Calu3 (cell line): ENCODE measurements at regions not wholly inside any gene's neighbourhood (a gene's known extent, or its start where the extent isn't known, plus 50 kb on each side); places are given as distances from the start of the nearest gene placed in this dataset.

Experiments used
- BruUV-seq: library from RNA; stranded (reverse); fragments of 400-500 nt; replicated peaks from 2 replicates; lab custom pipeline; 2021; lab: Mats Ljungman, UMichigan
- CTCF ChIA-PET: fragments of 300-600 bp; sonication (Branson Sonifier 250); formaldehyde crosslinking; loops from one replicate; lab custom pipeline; 2022; ENCODE audit warnings: antibody characterized with exemption; lab: Charles Lee
- DNase-seq: peaks from one replicate; pipeline ENCODE4 v3.0.0; 2022
- H3K27ac Mint-ChIP-seq: one replicate; pipeline ENCODE4 v1.8.0; 2022; ENCODE audit warnings: mixed read lengths; ENCODE audit not compliant: unreplicated experiment
- H3K27me3 Mint-ChIP-seq: one replicate; pipeline ENCODE4 v1.8.0; 2022; ENCODE audit warnings: mixed read lengths; ENCODE audit not compliant: unreplicated experiment
- H3K36me3 Mint-ChIP-seq: one replicate; pipeline ENCODE4 v1.8.0; 2022; ENCODE audit warnings: mild to moderate bottlenecking, moderate library complexity, mixed read lengths; ENCODE audit not compliant: insufficient read depth, unreplicated experiment
- H3K4me1 Mint-ChIP-seq: one replicate; pipeline ENCODE4 v1.8.0; 2022; ENCODE audit warnings: mild to moderate bottlenecking, low read depth, mixed read lengths; ENCODE audit not compliant: unreplicated experiment
- H3K4me3 Mint-ChIP-seq: one replicate; pipeline ENCODE4 v1.8.0; 2022; ENCODE audit warnings: mild to moderate bottlenecking, low read depth, moderate library complexity, mixed read lengths; ENCODE audit not compliant: unreplicated experiment
- H3K9me3 Mint-ChIP-seq: one replicate; pipeline ENCODE4 v1.8.0; 2022; ENCODE audit warnings: low read depth, mixed read lengths; ENCODE audit not compliant: unreplicated experiment
- intact Hi-C: fragments of 100-400 bp; cut with micrococcal nuclease; formaldehyde crosslinking; loops from one replicate; pipeline ENCODE4 v1.10.0; 2022; ENCODE audit not compliant: unreplicated experiment
- TF ChIP-seq, protein P1 (sequence below): fragments of 200-600 bp; IDR thresholded peaks from one replicate; pipeline ENCODE4 v1.8.0; 2022; ENCODE audit warnings: antibody characterized with exemption; ENCODE audit not compliant: unreplicated experiment

- Mint-ChIP-seq H3K27ac (no peak overlapping the region), H3K9me3 (no peaks in the 10 kb centered on the region), H3K36me3 (no peaks in the 10 kb centered on the region), H3K4me3 (no peak overlapping the region), H3K27me3 (peaks cover 98% of the 10 kb centered on the region), H3K4me1 (no peaks in the 10 kb centered on the region)
- no TSS peak for BruUV-seq
- TF ChIP-seq, protein P1, sequence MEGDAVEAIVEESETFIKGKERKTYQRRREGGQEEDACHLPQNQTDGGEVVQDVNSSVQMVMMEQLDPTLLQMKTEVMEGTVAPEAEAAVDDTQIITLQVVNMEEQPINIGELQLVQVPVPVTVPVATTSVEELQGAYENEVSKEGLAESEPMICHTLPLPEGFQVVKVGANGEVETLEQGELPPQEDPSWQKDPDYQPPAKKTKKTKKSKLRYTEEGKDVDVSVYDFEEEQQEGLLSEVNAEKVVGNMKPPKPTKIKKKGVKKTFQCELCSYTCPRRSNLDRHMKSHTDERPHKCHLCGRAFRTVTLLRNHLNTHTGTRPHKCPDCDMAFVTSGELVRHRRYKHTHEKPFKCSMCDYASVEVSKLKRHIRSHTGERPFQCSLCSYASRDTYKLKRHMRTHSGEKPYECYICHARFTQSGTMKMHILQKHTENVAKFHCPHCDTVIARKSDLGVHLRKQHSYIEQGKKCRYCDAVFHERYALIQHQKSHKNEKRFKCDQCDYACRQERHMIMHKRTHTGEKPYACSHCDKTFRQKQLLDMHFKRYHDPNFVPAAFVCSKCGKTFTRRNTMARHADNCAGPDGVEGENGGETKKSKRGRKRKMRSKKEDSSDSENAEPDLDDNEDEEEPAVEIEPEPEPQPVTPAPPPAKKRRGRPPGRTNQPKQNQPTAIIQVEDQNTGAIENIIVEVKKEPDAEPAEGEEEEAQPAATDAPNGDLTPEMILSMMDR: no peak
- intact Hi-C loops: no loop called here
- no peak for DNase-seq
- CTCF ChIA-PET: no interaction called here
Observed at GRCh38 chr10:62880162-62880561, 64.0 kb upstream of the EGR2 start.

DNA sequence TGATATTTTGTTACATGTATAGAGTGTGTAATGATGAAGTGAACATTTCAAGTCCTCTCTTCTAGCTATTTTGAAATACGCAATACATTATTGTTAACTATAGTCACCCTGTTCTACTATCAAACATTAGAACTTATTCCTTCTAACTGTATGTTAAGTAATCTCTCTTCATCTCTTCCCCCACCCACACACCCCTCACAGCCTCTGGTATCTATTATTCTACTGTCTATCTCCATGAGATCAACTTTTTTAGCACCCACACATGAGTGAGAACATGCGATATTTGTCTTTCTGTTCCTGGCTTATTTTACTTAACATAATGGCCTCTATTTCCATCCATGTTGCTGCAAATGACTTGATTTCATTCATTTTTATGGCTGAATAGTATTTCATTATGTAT is 57.7 kb upstream of the EGR2 start:
- H3K4me3 Mint-ChIP-seq: no peak overlapping the region
- no peak overlapping the region for H3K27ac Mint-ChIP-seq
- H3K9me3 Mint-ChIP-seq: no peaks in the 10 kb centered on the region
- no TSS peak for BruUV-seq
- intact Hi-C loops: no loop called here
- no peaks in the 10 kb centered on the region for H3K36me3 Mint-ChIP-seq
- H3K4me1 Mint-ChIP-seq: no peaks in the 10 kb centered on the region
- DNase-seq: no peak
- peaks cover 36% of the 10 kb centered on the region for H3K27me3 Mint-ChIP-seq
- TF ChIP-seq, protein P1: no peak
- CTCF ChIA-PET: interaction anchor here (0.7 kb wide), 1 partner anchor 204 kb away, joined by 3 read pairs; no protein-coding TSS in a partner anchor

GRCh38 chr10:62870866-62871265 is 54.7 kb upstream of the EGR2 start:
- TF ChIP-seq, protein P1: no peak
- Mint-ChIP-seq H3K36me3 (no peaks in the 10 kb centered on the region), H3K9me3 (no peaks in the 10 kb centered on the region), H3K27me3 (peaks cover 6% of the 10 kb centered on the region), H3K27ac (no peak overlapping the region), H3K4me3 (no peak overlapping the region), H3K4me1 (no peaks in the 10 kb centered on the region)
- CTCF ChIA-PET: no interaction called here
- no peak for DNase-seq
- intact Hi-C loops: no loop called here
- BruUV-seq: no TSS peak

GRCh38 chr10:62869958-62870357 is 53.8 kb upstream of the EGR2 start:
- Mint-ChIP-seq H3K4me1 (no peaks in the 10 kb centered on the region), H3K9me3 (no peaks in the 10 kb centered on the region), H3K36me3 (no peaks in the 10 kb centered on the region), H3K4me3 (no peak overlapping the region), H3K27me3 (no peaks in the 10 kb centered on the region), H3K27ac (no peak overlapping the region)
- intact Hi-C loops: no loop called here
- no TSS peak for BruUV-seq
- CTCF ChIA-PET: no interaction called here
- TF ChIP-seq, protein P1: no peak
- DNase-seq: no peak
